Cortex of kidney (tissue), 1 donor: ENCODE measurements at regions not wholly inside any gene's neighbourhood (a gene's known extent, or its start where the extent isn't known, plus 50 kb on each side); places are given as distances from the start of the nearest gene placed in this dataset.
"Not testable (repeated sequence)": the region's sequence is repeated elsewhere in the genome, so short reads cannot be mapped to it uniquely, and the experiment has no call there.

Experiments used
- DNase-seq: peaks from one replicate; lab custom pipeline; 2025; lab: John Stamatoyannopoulos, UW

DNA sequence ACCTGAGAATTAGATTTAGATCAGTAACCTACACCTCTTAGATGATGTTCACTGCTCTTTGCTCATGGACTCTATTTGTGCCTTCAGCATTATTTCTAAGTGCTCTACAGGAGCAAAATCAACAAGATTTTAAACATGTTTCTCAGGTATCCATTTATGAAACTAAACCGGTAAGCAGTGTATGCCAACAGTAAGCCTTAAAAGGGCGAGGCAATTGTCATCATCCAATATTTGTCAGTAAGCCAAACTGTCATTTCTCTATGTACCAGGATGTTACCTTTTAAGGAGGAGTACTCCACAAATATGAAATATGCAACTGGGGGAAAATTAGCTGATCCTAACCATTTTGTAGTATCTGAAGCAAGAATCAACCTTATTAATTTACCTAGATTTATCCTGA is 69.6 kb upstream of the ZNF184 start:
- no peak for DNase-seq

DNA sequence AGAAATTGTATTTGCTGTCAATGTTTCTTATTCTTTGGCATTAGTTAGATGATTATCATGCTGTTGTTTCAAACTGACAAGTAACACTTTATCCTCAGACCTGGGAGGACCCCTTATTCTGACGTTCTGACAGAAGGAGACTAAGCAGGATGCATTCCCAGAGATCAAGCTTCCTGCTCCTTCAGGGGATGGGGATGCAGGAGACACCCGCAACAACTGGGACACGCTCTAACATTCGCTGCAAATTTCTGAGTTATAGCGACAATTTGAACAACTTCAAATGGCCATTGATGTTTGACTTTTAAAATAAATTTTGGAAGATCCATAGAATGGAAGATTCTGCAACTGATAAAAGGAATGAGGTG is 69.0 kb upstream of the ZNF184 start:
- no peak for DNase-seq

DNA sequence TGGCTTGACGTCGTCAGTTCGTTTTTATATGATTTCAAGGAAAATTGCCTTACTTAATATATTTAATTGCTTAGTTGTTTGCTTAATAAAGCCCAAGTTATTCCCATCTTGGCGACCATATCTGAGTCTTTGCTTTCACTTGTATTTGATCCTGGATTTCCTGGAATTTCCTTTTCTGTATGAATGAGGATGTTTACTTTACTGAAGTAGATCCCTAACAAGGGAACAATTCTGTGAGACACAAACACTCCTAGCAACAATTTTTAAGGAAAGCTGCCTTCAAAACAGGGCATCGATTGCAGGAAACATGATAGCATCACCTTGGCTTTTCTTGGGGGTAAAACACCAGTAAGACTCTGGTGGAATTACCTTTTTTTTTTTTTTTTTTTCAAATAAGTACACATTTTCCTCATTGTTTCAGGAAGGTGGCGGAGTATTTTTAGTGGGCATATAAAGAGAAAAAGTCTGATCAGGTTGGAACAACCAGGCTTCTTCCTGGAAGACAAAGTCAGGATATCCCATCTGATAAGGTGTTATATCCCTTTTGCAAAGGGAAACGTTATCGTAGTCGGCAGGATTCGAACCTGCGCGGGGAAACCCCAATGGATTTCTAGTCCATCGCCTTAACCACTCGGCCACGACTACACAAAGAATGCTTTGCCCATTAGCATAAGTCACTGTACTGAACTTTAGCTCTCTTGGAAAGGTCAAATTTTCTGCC is 68.5 kb upstream of the ZNF184 start:
- no peak for DNase-seq

DNA sequence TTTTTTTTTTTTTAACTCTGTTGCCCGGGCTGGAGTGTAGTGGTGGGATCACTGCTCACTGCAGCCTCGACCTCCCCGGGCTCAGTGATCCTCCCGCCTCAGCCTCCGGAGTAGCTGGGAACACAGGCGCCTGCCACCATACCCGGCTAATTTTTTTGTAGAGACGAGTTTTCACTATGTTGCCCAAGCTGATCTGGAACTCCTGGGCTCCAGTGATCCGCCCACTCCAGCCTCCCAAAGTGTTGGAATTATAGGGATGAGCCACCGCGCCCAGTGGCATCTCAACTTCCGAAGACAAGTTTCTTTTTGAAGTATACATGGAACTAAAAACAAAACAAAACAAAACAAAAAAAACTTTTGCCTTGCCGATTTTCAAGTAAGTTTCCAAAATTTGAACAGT is 66.6 kb upstream of the ZNF184 start:
- no peak for DNase-seq

DNA sequence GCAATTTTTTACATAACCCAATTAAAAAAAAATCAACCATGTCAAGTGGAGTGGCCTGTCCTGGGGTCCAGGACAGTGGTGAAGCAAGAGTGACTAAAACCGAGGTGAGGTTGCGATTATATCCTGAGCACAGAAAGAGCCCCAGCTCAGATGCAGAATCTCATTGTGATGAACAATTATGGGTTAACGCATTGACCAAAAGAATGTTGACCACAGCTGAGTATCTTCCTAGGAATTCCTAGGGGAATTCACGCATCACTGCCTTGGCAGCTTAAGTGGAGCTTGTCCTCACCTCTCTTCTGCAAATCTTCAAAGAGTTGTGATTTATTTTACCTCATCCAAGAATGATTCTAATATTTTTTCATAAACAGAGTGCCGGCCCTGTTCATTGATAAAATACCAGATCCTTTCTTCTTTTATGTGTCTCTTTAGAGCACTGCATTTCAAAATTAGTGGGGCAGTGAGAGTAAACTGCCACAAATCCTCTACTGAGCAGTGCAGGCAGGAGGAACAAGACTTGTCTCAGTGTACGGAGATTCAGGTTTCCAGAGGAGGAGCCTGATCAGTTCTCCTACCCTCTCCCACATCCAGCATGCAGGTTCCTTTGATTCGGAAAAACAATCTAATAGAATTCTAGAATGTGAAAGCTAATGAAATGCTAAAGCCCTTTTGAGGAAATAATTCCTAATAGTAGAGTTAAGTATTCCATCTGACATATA is 60.1 kb upstream of the ZNF184 start:
- DNase-seq: no peak

DNA sequence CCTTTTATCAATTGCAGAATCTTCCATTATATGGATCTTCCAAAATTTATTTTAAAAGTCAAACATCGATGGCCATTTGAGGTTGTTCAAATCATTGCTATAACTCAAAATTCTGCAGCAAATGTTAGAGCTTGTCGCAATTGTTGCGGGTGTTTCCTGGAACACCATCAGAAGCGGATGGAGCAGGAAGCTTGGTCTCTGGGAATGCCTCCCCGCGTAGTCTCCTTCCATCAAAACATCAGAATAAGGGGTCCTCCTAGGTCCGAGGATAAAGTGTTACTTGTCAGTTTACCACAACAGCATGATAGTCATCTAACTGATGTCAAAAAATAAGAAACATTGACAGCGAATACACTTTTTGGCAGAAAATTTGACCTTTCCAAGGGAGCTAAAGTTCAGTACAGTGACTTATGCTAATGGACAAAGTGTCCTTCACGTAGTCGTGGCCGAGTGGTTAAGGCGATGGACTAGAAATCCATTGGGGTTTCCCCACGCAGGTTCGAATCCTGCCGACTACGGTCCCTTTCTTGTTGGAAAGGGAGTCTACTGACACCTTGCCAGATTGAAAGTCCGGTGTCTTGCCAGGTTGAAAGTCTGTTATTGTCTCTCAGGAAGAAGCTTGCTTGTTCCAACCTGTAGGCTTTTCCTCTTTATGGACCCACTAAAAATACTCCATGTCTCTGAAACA is 59.0 kb upstream of the ZNF184 start:
- no peak for DNase-seq

DNA sequence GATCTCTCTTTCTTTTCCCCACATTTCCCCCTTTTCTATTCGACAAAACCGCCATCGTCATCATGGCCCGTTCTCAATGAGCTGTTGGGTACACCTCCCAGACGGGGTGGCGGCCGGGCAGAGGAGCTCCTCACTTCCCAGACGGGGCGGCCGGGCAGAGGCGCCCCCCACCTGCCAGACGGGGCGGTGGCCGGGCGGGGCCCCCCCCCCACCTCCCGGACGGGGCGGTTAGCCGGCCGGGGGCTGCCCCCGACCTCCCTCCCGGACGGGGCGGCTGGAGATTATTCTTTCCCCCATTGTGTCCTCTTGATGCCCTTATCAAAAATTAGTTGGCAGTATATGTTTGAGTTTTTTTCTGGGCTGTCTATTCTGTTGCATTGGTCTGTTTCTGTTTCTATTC is 56.9 kb upstream of the ZNF184 start:
- not testable (repeated sequence) for DNase-seq

DNA sequence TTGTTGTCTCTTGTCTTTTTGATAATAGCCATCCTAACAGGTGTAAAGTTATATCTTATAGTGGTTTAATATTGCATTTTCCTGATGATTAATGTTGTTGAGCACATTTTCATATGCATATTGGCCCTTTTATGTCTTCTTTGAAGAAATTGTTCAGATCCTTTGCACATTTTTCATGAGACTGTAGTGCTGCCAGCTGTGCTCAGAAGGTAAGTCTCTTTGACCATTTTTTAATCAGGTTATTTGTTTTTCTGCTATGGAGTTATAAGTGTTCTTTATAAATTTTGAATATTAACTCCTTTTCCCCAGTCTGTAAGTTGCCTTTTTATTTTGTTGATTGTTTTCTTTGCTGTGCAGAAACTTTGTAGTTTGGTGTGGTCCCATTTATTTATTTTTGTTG is 55.8 kb upstream of the ZNF184 start:
- no peak for DNase-seq
